MM.1S (cell line): ENCODE measurements at regions not wholly inside any gene's neighbourhood (a gene's known extent, or its start where the extent isn't known, plus 50 kb on each side); places are given as distances from the start of the nearest gene placed in this dataset.

Experiments
- DNase-seq: peaks from one replicate; pipeline ENCODE4 v3.0.0-alpha.2; 2015
- H2AFZ ChIP-seq: fragments of 300-600 bp; sonication (generic); 2 replicates; pipeline ENCODE4 v1.6.0; 2016; ENCODE audit warnings: antibody characterized with exemption, low read length
- H3F3A ChIP-seq: fragments of 300-600 bp; sonication (generic); 2 replicates; pipeline ENCODE4 v1.6.1; 2016; ENCODE audit warnings: mild to moderate bottlenecking, antibody characterized with exemption, low read length, moderate library complexity, mixed read lengths; ENCODE audit not compliant: insufficient read depth
- H3K27ac ChIP-seq: fragments of 300-600 bp; sonication (generic); 2 replicates; pipeline ENCODE4 v1.5.1; 2016; ENCODE audit warnings: mild to moderate bottlenecking, low read length
- H3K27me3 ChIP-seq: fragments of 300-600 bp; sonication (generic); replicated peaks from 2 replicates; pipeline ENCODE4 v1.6.0; 2016; ENCODE audit warnings: low read length; ENCODE audit not compliant: insufficient read depth
- H3K36me3 ChIP-seq: fragments of 300-600 bp; sonication (generic); replicated peaks from 2 replicates; pipeline ENCODE4 v1.6.1; 2016; ENCODE audit warnings: mild to moderate bottlenecking, low read length, mixed read lengths; ENCODE audit not compliant: insufficient read depth
- H3K4me1 ChIP-seq: fragments of 300-600 bp; sonication (generic); 2 replicates; pipeline ENCODE4 v1.6.1; 2016; ENCODE audit warnings: low read length, mixed read lengths
- H3K4me2 ChIP-seq: fragments of 300-600 bp; sonication (generic); 2 replicates; pipeline ENCODE4 v1.6.0; 2016; ENCODE audit warnings: low read depth, low read length
- H3K4me3 ChIP-seq: fragments of 300-600 bp; sonication (generic); 2 replicates; pipeline ENCODE4 v1.5.1; 2016; ENCODE audit warnings: low read length, mixed read lengths
- H3K79me2 ChIP-seq: fragments of 300-600 bp; sonication (generic); 2 replicates; pipeline ENCODE4 v1.6.1; 2016; ENCODE audit warnings: mixed run types, low read length, mixed read lengths
- H3K9ac ChIP-seq: fragments of 300-600 bp; sonication (generic); 2 replicates; pipeline ENCODE4 v1.6.1; 2016; ENCODE audit warnings: low read length, mixed read lengths
- H3K9me2 ChIP-seq: fragments of 300-600 bp; sonication (generic); replicated peaks from 2 replicates; pipeline ENCODE4 v1.6.1; 2016; ENCODE audit warnings: mild to moderate bottlenecking, low read length, mixed read lengths; ENCODE audit not compliant: insufficient read depth
- H3K9me3 ChIP-seq: fragments of 300-600 bp; sonication (generic); replicated peaks from 2 replicates; pipeline ENCODE4 v1.6.1; 2016; ENCODE audit warnings: mild to moderate bottlenecking, low read length, mixed read lengths; ENCODE audit not compliant: insufficient read depth
- H4K20me1 ChIP-seq: fragments of 300-600 bp; sonication (generic); 2 replicates; pipeline ENCODE4 v1.6.1; 2016; ENCODE audit warnings: mild to moderate bottlenecking, low read length, moderate library complexity, mixed read lengths; ENCODE audit not compliant: insufficient read depth
- EZH2 ChIP-seq: fragments of 300-600 bp; sonication (generic); optimal IDR thresholded peaks from 2 replicates; pipeline ENCODE3; 2017; ENCODE audit warnings: low read depth, mild to moderate bottlenecking, antibody characterized with exemption, low read length, mixed read lengths
- EZH2phosphoT487 ChIP-seq: fragments of 300-600 bp; sonication (generic); IDR thresholded peaks from 2 replicates; pipeline ENCODE4 v1.6.1; 2018; ENCODE audit warnings: antibody characterized with exemption, low read length
- TF ChIP-seq, protein P1 (sequence below): fragments of 300-600 bp; sonication (generic); IDR thresholded peaks from 2 replicates; pipeline ENCODE4 v1.5.1; 2016; ENCODE audit warnings: antibody characterized with exemption, low read length, mixed read lengths

DNA sequence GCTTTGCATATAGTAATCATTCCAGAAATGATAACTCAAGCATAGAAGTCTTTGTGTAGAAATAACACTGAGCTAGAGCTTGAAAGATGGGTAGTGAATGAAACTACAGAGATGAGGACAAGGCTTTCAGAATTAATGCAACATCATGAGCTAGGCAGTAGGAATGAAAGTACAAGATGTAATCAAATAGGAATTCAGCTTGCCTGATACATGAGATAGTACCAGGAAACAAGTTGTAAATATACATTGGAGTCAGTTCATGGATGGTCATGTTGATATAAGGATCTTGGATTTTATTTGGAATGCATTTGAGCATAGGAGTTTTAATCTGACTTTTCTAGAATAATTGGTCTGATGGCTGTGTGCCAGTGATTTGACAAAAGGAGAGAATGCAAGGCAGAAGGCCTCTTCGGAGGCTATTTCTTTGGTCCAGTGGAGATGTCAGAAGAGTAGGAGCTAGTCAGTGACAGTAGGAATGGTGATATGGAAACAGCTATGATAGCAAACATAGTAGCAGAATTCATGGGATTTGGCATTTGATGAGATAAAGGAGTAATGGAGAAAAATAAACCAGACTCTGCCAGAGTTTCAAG lies 206.4 kb upstream of the PACRGL start:
- H3K4me3 ChIP-seq = no peak overlapping the region
- H3K4me1 ChIP-seq = no peaks in the 10 kb centered on the region
- H3K9me2 ChIP-seq = no peaks in the 10 kb centered on the region
- H4K20me1 ChIP-seq = no peaks in the 10 kb centered on the region
- no peaks in the 10 kb centered on the region for H3K79me2 ChIP-seq
- TF ChIP-seq, protein P1, sequence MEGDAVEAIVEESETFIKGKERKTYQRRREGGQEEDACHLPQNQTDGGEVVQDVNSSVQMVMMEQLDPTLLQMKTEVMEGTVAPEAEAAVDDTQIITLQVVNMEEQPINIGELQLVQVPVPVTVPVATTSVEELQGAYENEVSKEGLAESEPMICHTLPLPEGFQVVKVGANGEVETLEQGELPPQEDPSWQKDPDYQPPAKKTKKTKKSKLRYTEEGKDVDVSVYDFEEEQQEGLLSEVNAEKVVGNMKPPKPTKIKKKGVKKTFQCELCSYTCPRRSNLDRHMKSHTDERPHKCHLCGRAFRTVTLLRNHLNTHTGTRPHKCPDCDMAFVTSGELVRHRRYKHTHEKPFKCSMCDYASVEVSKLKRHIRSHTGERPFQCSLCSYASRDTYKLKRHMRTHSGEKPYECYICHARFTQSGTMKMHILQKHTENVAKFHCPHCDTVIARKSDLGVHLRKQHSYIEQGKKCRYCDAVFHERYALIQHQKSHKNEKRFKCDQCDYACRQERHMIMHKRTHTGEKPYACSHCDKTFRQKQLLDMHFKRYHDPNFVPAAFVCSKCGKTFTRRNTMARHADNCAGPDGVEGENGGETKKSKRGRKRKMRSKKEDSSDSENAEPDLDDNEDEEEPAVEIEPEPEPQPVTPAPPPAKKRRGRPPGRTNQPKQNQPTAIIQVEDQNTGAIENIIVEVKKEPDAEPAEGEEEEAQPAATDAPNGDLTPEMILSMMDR = no peak
- TF ChIP-seq EZH2 (no peak), EZH2phosphoT487 (no peak)
- H3F3A ChIP-seq = no peaks in the 10 kb centered on the region
- DNase-seq = no peak
- H3K9ac ChIP-seq = no peak overlapping the region
- no peaks in the 10 kb centered on the region for H3K36me3 ChIP-seq
- H3K4me2 ChIP-seq = no peak overlapping the region
- H2AFZ ChIP-seq = no peak overlapping the region
- no peak overlapping the region for H3K27ac ChIP-seq
- no peaks in the 10 kb centered on the region for H3K9me3 ChIP-seq
- no peaks in the 10 kb centered on the region for H3K27me3 ChIP-seq

DNA sequence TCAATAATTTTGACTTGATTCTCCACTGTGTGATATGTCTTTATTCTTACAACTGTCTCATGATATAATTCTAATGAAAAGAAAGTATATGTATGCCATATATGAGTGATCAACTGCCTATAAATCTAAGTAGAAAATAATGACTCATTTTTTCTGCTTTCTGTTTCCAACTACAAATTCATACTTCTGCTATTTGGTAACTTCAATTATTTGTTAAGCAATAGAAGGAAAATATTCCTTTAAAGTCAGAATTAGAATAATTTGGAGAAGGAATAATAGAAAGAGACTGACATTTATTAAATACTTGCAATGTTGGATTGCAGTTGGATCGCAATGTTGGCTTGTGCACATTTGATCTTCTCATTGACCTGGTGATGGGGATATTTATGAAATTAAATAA lies 204.2 kb upstream of the PACRGL start:
- no peaks in the 10 kb centered on the region for H3K9me2 ChIP-seq
- H4K20me1 ChIP-seq = no peaks in the 10 kb centered on the region
- H3K4me3 ChIP-seq = no peak overlapping the region
- no peak overlapping the region for H2AFZ ChIP-seq
- H3K9me3 ChIP-seq = no peaks in the 10 kb centered on the region
- no peaks in the 10 kb centered on the region for H3K4me1 ChIP-seq
- no peaks in the 10 kb centered on the region for H3K27me3 ChIP-seq
- no peak overlapping the region for H3K4me2 ChIP-seq
- H3K9ac ChIP-seq = no peak overlapping the region
- DNase-seq = no peak
- TF ChIP-seq, protein P1 = no peak
- no peak for TF ChIP-seq EZH2
- no peaks in the 10 kb centered on the region for H3K36me3 ChIP-seq
- H3F3A ChIP-seq = no peaks in the 10 kb centered on the region
- H3K27ac ChIP-seq = no peak overlapping the region
- no peaks in the 10 kb centered on the region for H3K79me2 ChIP-seq

DNA sequence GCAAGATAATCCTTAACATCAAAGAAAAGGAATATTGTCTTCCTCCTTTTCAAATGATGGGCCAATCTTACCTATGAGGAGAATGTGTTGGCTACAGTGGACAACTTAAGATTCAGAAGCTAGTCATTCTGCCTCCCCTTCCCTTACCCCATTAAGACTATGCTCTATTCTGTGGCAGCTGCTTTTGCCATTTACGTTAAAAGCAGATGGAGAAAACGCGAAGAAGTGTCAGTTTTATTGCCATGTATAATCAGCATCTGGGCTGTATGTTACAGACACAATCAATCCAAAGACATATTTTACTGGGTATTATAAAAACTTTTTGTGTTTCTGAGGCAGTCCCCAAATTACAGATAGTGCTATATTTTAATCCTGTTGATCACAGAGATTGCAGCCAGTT lies 196.1 kb upstream of the PACRGL start:
- no peak overlapping the region for H3K9ac ChIP-seq
- no peaks in the 10 kb centered on the region for H4K20me1 ChIP-seq
- no peak overlapping the region for H3K4me3 ChIP-seq
- no peaks in the 10 kb centered on the region for H3K79me2 ChIP-seq
- H3K4me1 ChIP-seq = no peaks in the 10 kb centered on the region
- H3K36me3 ChIP-seq = no peaks in the 10 kb centered on the region
- no peak overlapping the region for H3K4me2 ChIP-seq
- no peak overlapping the region for H3K27ac ChIP-seq
- TF ChIP-seq, protein P1 = no peak
- TF ChIP-seq EZH2 (no peak), EZH2phosphoT487 (no peak)
- H3F3A ChIP-seq = no peaks in the 10 kb centered on the region
- H3K9me2 ChIP-seq = no peaks in the 10 kb centered on the region
- no peaks in the 10 kb centered on the region for H3K27me3 ChIP-seq
- no peaks in the 10 kb centered on the region for H3K9me3 ChIP-seq
- no peak for DNase-seq
- H2AFZ ChIP-seq = no peak overlapping the region
